Breast epithelium (tissue), 4 donors: ENCODE measurements at regions not wholly inside any gene's neighbourhood (a gene's known extent, or its start where the extent isn't known, plus 50 kb on each side); places are given as distances from the start of the nearest gene placed in this dataset.

ENCODE experiments used
- DNase-seq, 2 donors: peaks; one replicate each; pipeline ENCODE4 v3.0.0-alpha.2; 2019; ENCODE audit warnings: low spot score in 2 of 2
- H3K27ac ChIP-seq, 2 donors: fragments of 200-600 bp; sonication (generic) in 1 of 2; one replicate each; pipeline ENCODE4 v1.5.1; 2016 to 2019; ENCODE audit warnings: mild to moderate bottlenecking in 1 of 2
- H3K27me3 ChIP-seq, 2 donors: fragments of 200-600 bp; sonication (generic) in 1 of 2; one replicate each; pipeline versions ENCODE4 v1.5.1 to v1.6.0; 2017 to 2019; ENCODE audit warnings: control low read depth in 1 of 2, mild to moderate bottlenecking in 1 of 2
- H3K36me3 ChIP-seq: fragments of 200-600 bp; one replicate; pipeline ENCODE4 v1.5.1; 2019
- H3K4me1 ChIP-seq, 2 donors: fragments of 200-600 bp; sonication (generic); one replicate each; pipeline ENCODE4 v1.5.1; 2016 to 2019; ENCODE audit warnings: control low read depth in 1 of 2
- H3K4me3 ChIP-seq, 3 donors: fragments of 200-600 bp; sonication (generic); 1 replicate in 2 of 3; 2 replicates in 1 of 3; pipeline ENCODE4 v1.5.1; 2016 to 2019; ENCODE audit warnings: mild to moderate bottlenecking in 3 of 3, moderate library complexity in 2 of 3
- H3K9me3 ChIP-seq, 2 donors: fragments of 200-600 bp; sonication (generic) in 1 of 2; one replicate each; pipeline ENCODE4 v1.5.1; 2016 to 2019; ENCODE audit warnings: control low read depth in 1 of 2
- POLR2A ChIP-seq: fragments of 450-650 bp; IDR thresholded peaks from one replicate; pipeline ENCODE4 v1.6.1; 2016; ENCODE audit warnings: antibody characterized with exemption, mild to moderate bottlenecking, moderate library complexity
- POLR2AphosphoS5 ChIP-seq, 3 donors: sonication (generic); formaldehyde crosslinking; IDR thresholded peaks; one replicate each; pipeline ENCODE4 v1.6.1; 2017; ENCODE audit warnings: antibody characterized with exemption in 3 of 3
- intact Hi-C: fragments of 100-400 bp; cut with DNase I; formaldehyde crosslinking; loops from one replicate; pipeline ENCODE4 v1.15.1; 2023; ENCODE audit warnings: low total_unique reads
- TF ChIP-seq, protein P1 (sequence below), 3 donors: fragments of 450-650 bp; IDR thresholded peaks; one replicate each; pipeline ENCODE4 v1.5.1; 2016 to 2017; ENCODE audit warnings: antibody characterized with exemption in 3 of 3, mild to moderate bottlenecking in 3 of 3, moderate library complexity in 3 of 3

DNA sequence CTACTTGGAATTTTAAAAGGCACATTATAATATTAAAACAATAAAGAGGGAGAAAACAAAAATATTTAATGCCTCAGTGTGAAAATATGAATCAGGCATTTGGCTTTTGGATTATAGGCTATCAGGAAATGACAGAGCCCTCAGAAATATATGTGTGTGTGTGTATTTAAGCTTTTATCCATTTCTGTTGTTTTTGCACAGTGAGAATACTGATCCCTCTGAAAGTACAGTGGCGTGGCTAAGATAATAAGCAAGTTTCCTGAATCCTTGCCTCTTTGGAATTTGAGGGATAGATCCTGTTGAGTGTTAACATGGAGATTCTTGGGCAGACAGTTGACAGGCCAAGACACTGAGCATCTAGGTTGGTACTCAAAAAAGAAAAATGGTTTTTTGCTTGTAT, 234.8 kb upstream of the ZBTB20 start:
- Histone ChIP-seq H3K4me3 (no peak overlapping the region), H3K27ac (no peak overlapping the region), H3K27me3 (no peaks in the 10 kb centered on the region), H3K4me1 (no peaks in the 10 kb centered on the region), H3K36me3 (no peaks in the 10 kb centered on the region), H3K9me3 (no peaks in the 10 kb centered on the region)
- no peak for DNase-seq
- TF ChIP-seq, protein P1, sequence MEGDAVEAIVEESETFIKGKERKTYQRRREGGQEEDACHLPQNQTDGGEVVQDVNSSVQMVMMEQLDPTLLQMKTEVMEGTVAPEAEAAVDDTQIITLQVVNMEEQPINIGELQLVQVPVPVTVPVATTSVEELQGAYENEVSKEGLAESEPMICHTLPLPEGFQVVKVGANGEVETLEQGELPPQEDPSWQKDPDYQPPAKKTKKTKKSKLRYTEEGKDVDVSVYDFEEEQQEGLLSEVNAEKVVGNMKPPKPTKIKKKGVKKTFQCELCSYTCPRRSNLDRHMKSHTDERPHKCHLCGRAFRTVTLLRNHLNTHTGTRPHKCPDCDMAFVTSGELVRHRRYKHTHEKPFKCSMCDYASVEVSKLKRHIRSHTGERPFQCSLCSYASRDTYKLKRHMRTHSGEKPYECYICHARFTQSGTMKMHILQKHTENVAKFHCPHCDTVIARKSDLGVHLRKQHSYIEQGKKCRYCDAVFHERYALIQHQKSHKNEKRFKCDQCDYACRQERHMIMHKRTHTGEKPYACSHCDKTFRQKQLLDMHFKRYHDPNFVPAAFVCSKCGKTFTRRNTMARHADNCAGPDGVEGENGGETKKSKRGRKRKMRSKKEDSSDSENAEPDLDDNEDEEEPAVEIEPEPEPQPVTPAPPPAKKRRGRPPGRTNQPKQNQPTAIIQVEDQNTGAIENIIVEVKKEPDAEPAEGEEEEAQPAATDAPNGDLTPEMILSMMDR (IDR thresholded peaks at IDR 0.05), result no peak
- TF ChIP-seq POLR2AphosphoS5 (IDR thresholded peaks at IDR 0.05), result no peak
- no peak for TF ChIP-seq POLR2A
- intact Hi-C loops, result no loop called here

DNA sequence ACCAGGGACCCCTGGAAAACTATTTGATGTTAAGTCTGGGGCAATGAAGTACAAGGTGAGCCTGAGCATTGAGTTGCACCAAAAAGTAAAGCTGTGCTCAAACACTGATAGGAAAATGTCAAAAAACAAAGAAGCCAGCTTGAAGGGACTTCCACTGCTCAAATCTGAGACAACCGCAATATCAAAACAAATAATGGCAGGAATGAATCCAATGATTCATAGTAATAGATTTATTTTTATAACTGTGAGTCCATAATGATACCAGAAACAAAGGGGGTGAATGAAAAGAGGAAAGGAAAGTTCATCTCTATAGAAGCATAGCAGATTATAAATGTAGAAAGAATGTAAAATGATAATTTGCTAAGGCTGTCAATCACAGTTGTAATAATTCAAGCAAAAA, 237.3 kb upstream of the ZBTB20 start:
- TF ChIP-seq POLR2AphosphoS5 (IDR thresholded peaks at IDR 0.05) (no peak), POLR2A (no peak)
- TF ChIP-seq, protein P1 (IDR thresholded peaks at IDR 0.05), result no peak
- H3K9me3 ChIP-seq, result no peaks in the 10 kb centered on the region
- no peak overlapping the region for H3K4me3 ChIP-seq
- no peak overlapping the region for H3K27ac ChIP-seq
- H3K27me3 ChIP-seq, result no peaks in the 10 kb centered on the region
- intact Hi-C loops, result no loop called here
- no peaks in the 10 kb centered on the region for H3K36me3 ChIP-seq
- DNase-seq, result no peak
- H3K4me1 ChIP-seq, result no peaks in the 10 kb centered on the region

DNA sequence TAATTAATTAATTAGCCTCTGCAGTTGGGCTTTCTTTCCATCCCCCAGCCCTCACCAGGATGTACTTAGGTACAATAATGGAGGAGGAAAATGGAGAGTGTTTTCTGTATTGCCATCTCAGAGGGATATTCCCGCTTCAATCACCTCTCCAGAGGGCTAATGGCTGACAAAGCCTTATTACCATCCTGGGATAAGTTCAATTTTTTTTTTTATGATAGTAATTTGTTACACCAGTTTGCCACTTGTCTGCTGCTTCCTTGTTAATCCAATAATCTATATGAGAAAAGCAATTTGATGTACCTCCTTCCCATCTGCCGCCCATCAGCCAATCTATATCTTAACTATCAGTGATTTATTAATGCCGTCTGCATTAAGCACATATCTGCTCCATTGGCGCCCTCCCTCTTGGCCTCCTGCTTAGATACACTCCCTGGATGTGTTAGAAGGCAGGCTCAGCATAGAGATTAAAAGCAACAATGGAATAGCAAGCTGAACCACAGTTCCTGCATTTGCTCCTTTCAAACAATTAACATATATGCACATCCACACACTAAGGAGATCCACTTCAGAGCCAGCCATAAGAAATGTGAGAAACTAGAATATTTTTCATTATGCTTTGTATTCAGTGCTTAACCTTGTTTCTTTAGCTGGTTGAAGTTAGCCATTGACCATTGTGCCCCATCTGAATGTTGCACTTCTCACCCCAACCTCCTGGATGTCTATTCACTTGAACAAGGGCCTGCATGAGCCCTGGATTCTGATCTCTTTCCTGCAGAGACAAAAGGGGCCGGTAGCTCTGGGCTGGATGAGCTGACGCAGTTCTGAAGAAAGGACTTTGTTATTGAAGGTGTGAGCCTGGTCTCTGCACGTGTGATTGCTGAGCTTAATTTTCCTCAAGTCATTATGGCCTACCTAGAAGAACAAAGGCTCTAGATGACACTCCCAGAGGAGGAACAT, 237.3 kb upstream of the GAP43 start:
- intact Hi-C loops, result no loop called here
- Histone ChIP-seq H3K4me1 (no peaks in the 10 kb centered on the region), H3K36me3 (no peaks in the 10 kb centered on the region), H3K27me3 (no peaks in the 10 kb centered on the region), H3K4me3 (no peak overlapping the region), H3K9me3 (no peaks in the 10 kb centered on the region), H3K27ac (no peak overlapping the region)
- DNase-seq, result no peak
- TF ChIP-seq, protein P1 (IDR thresholded peaks at IDR 0.05), result no peak
- no peak for TF ChIP-seq POLR2AphosphoS5 (IDR thresholded peaks at IDR 0.05)
- TF ChIP-seq POLR2A, result no peak

DNA sequence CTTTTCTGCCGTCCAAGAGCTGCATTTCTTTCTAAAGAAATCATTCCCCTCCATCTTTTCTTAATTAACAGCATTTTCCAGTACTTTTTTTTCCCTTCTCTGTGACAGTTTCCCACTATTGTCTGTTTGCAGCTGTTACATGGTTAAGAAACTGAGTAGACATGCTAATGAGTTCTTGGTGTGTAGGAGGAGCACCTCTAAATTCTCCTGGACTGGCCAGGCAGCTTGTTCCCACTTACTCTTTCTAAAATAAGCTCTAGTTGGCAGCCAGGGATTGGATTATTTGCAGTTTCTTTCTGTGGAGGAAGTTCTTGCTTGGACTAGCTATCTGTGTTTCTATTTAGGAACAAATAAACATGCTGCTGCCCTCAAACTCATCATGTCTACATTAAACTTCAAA, 235.1 kb upstream of the GAP43 start:
- Histone ChIP-seq H3K4me1 (no peaks in the 10 kb centered on the region), H3K27ac (no peak overlapping the region), H3K9me3 (no peaks in the 10 kb centered on the region), H3K4me3 (no peak overlapping the region), H3K27me3 (no peaks in the 10 kb centered on the region), H3K36me3 (no peaks in the 10 kb centered on the region)
- DNase-seq, result no peak
- TF ChIP-seq, protein P1 (IDR thresholded peaks at IDR 0.05), result no peak
- no peak for TF ChIP-seq POLR2AphosphoS5 (IDR thresholded peaks at IDR 0.05)
- no peak for TF ChIP-seq POLR2A
- intact Hi-C loops, result no loop called here

DNA sequence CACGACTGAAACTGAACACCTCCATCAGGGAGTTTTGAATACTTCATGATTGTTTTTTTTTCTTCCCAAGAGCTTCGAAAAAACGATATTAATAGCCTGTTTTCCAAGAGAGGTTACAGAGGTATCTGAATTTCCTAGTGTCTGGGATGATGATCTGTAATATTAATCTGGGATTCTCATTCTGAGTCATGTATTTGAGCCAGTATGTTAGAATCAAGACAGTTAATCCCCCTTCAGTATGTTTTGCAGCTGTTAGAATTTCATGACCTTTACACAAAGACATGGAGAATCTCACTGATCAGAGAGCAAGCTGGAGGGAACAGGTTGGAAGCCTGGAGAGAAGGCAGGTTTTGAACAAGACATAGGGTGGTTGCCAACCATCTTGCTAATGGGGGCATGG, 234.5 kb upstream of the GAP43 start:
- Histone ChIP-seq H3K4me3 (no peak overlapping the region), H3K36me3 (no peaks in the 10 kb centered on the region), H3K9me3 (no peaks in the 10 kb centered on the region), H3K4me1 (no peaks in the 10 kb centered on the region), H3K27ac (no peak overlapping the region), H3K27me3 (no peaks in the 10 kb centered on the region)
- no peak for TF ChIP-seq POLR2AphosphoS5 (IDR thresholded peaks at IDR 0.05)
- no peak for TF ChIP-seq POLR2A
- TF ChIP-seq, protein P1 (IDR thresholded peaks at IDR 0.05), result no peak
- no peak for DNase-seq
- intact Hi-C loops, result no loop called here
